Glutamatergic neuron (in vitro differentiated cells): ENCODE measurements at regions not wholly inside any gene's neighbourhood (a gene's known extent, or its start where the extent isn't known, plus 50 kb on each side); places are given as distances from the start of the nearest gene placed in this dataset.

ENCODE experiments used
- DNase-seq: peaks from one replicate; pipeline ENCODE4 v3.0.0; 2022
- H3K27ac Mint-ChIP-seq: one replicate; pipeline ENCODE4 v1.8.0; 2020; ENCODE audit warnings: mild to moderate bottlenecking, mixed read lengths, inconsistent platforms; ENCODE audit not compliant: unreplicated experiment
- H3K27me3 Mint-ChIP-seq: one replicate; pipeline ENCODE4 v1.8.0; 2020; ENCODE audit warnings: mild to moderate bottlenecking, moderate library complexity, mixed read lengths, inconsistent platforms; ENCODE audit not compliant: unreplicated experiment
- H3K36me3 Mint-ChIP-seq: one replicate; pipeline ENCODE4 v1.8.0; 2020; ENCODE audit warnings: mild to moderate bottlenecking, mixed read lengths, inconsistent platforms; ENCODE audit not compliant: unreplicated experiment
- H3K4me1 Mint-ChIP-seq: one replicate; pipeline ENCODE4 v1.8.0; 2020; ENCODE audit warnings: mild to moderate bottlenecking, low read depth, mixed read lengths, inconsistent platforms; ENCODE audit not compliant: unreplicated experiment
- H3K4me3 Mint-ChIP-seq: one replicate; pipeline ENCODE4 v1.8.0; 2020; ENCODE audit warnings: mild to moderate bottlenecking, mixed read lengths, inconsistent platforms; ENCODE audit not compliant: unreplicated experiment
- H3K9me3 Mint-ChIP-seq: one replicate; pipeline ENCODE4 v1.8.0; 2020; ENCODE audit warnings: mild to moderate bottlenecking, moderate library complexity, mixed read lengths, inconsistent platforms; ENCODE audit not compliant: unreplicated experiment
- CTCF ChIP-seq: fragments of 200-600 bp; sonication (generic); IDR thresholded peaks from one replicate; pipeline ENCODE4 v1.5.0; 2021; ENCODE audit not compliant: partially characterized antibody, unreplicated experiment

DNA sequence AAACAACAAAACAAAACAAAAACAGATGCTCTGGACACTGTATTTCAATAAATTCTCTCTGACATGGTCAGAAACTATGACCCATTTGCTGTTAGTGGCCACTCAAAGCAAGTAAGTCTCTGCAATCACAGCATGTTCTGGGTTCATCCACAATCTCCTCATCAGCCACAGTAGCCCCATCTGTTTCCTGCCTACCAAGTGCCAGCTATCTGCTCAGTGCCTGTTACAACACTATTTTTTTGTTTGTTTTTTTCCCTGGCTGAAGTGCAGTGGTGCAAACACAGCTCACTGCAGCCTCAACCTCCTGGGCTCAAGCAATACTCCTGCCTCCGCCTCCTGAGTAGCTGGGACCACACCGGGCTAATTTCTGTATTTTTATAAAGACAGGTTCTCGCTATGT lies 137.9 kb downstream of the SOX9 start:
- Mint-ChIP-seq H3K27me3 (no peaks in the 10 kb centered on the region), H3K4me3 (no peak overlapping the region), H3K4me1 (no peaks in the 10 kb centered on the region), H3K27ac (no peak overlapping the region), H3K9me3 (peaks cover 5% of the 10 kb centered on the region), H3K36me3 (no peaks in the 10 kb centered on the region)
- TF ChIP-seq CTCF = no peak
- no peak for DNase-seq

DNA sequence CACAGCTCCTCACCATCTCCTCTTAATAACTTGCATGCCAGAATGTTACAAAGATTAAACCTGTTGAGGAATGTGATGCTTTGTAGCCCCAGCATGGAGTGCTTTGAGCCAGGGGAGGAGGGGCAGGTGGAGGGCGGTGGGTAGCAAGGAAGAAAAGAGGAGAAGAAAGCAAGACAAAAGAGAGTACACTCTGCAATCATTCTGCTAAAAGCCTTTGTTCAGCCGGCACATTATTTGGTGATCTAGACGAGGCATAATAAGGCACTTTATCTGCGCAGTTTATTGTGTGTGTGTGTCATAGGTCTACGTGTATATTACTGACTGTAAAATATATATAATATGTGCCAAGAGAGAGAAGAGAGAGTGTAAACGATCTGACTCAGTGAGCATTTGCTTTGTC lies 139.1 kb downstream of the SOX9 start:
- no peak for TF ChIP-seq CTCF
- H3K27me3 Mint-ChIP-seq = no peaks in the 10 kb centered on the region
- H3K36me3 Mint-ChIP-seq = no peaks in the 10 kb centered on the region
- peaks cover 4% of the 10 kb centered on the region for H3K9me3 Mint-ChIP-seq
- H3K4me3 Mint-ChIP-seq = no peak overlapping the region
- DNase-seq = no peak
- H3K4me1 Mint-ChIP-seq = no peaks in the 10 kb centered on the region
- H3K27ac Mint-ChIP-seq = no peak overlapping the region

DNA sequence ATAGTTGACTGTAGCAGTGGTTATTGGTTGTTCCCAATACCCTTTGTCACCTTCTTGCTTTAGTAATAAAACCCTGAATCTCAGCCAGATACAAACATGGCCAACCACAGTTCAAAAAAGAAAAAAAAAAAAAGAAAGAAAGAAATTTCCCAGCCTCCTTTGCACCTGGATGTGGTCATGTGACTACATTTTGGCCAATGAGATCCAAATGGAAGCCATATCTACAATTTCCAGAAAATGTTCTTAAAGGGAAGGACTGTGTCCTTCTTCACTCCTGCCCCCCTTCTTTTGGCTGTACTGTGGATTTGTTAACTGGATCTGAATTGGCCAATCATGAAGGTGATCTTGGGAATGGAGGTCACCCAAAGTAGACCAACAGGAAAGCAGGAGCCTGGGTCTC lies 141.9 kb downstream of the SOX9 start:
- no peak overlapping the region for H3K4me3 Mint-ChIP-seq
- DNase-seq = no peak
- peaks cover 4% of the 10 kb centered on the region for H3K9me3 Mint-ChIP-seq
- no peak for TF ChIP-seq CTCF
- H3K27me3 Mint-ChIP-seq = peaks cover 3% of the 10 kb centered on the region
- H3K36me3 Mint-ChIP-seq = no peaks in the 10 kb centered on the region
- H3K4me1 Mint-ChIP-seq = no peaks in the 10 kb centered on the region
- H3K27ac Mint-ChIP-seq = no peak overlapping the region

- Mint-ChIP-seq H3K27ac (no peak overlapping the region), H3K9me3 (peaks cover 4% of the 10 kb centered on the region), H3K4me3 (no peak overlapping the region), H3K27me3 (peaks cover 5% of the 10 kb centered on the region), H3K36me3 (no peaks in the 10 kb centered on the region), H3K4me1 (no peaks in the 10 kb centered on the region)
- TF ChIP-seq CTCF = no peak
- no peak for DNase-seq
These were observed 144.0 kb downstream of the SOX9 start for GRCh38 chr17:72264682-72265405.

DNA sequence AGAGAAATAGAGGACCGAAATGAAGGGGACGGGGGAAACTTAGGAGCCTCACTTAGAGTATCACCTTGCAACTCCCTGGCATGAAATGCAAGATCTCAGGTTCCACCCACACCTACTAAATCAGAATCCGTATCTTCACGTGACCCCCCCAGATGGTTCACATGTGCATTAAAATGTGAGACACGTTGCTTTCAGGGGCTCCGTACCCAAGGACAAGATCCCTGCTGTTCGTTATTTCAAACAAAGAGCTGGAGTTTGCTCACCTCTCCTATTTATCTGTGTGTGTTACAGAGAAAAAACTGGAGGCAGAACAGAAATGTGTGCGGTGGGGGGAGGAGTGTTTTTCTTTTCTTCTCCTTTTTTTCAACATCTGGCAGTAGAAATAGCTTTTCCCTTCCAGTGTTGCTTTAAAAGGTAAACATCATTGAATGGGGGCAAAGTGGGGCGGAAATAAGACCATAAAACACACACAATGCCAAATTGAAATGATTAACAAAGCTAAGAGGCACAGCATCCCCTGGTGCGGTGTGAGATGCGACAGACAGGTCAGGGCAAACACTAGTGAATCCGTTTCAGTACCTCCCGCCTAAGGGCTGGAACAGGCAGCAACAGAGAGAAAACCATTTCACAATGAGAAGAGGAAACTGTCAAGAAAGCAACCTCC lies 145.4 kb downstream of the SOX9 start:
- DNase-seq = no peak
- H3K9me3 Mint-ChIP-seq = peaks cover 3% of the 10 kb centered on the region
- H3K4me1 Mint-ChIP-seq = no peaks in the 10 kb centered on the region
- peaks cover 5% of the 10 kb centered on the region for H3K27me3 Mint-ChIP-seq
- no peak overlapping the region for H3K4me3 Mint-ChIP-seq
- no peak overlapping the region for H3K27ac Mint-ChIP-seq
- no peaks in the 10 kb centered on the region for H3K36me3 Mint-ChIP-seq
- no peak for TF ChIP-seq CTCF
